Choroid plexus epithelial cell (primary cell): ENCODE measurements at regions not wholly inside any gene's neighbourhood (a gene's known extent, or its start where the extent isn't known, plus 50 kb on each side); places are given as distances from the start of the nearest gene placed in this dataset.
"Not testable (repeated sequence)": the region's sequence is repeated elsewhere in the genome, so short reads cannot be mapped to it uniquely, and the experiment has no call there.

Experiments used
- DNase-seq: peaks from one replicate; pipeline ENCODE4 v3.0.0-alpha.2; 2010; ENCODE audit warnings: low read depth
- H3K4me3 ChIP-seq: 2 replicates; pipeline ENCODE4 v1.5.1; 2011; ENCODE audit warnings: low read depth, mild to moderate bottlenecking, control low read depth, low read length, moderate library complexity
- CTCF ChIP-seq: conservative IDR thresholded peaks from 2 replicates; pipeline ENCODE4 v1.5.1; 2011; ENCODE audit warnings: low read depth, mild to moderate bottlenecking, control low read depth, inconsistent platforms, low read length, moderate library complexity

GRCh38 chr18:51260118-51260517 lies 62.6 kb upstream of the MEX3C start:
- H3K4me3 ChIP-seq: no peak overlapping the region
- no peak for DNase-seq
- TF ChIP-seq CTCF: no peak

GRCh38 chr18:51266077-51266476 lies 68.6 kb upstream of the MEX3C start:
- H3K4me3 ChIP-seq, DNase-seq: not testable (repeated sequence)

- H3K4me3 ChIP-seq: no peak overlapping the region
- peak; percentile 48 for DNase-seq
- no peak for TF ChIP-seq CTCF
These were observed 69.3 kb upstream of the MEX3C start for GRCh38 chr18:51266773-51267172.

- no peak for TF ChIP-seq CTCF
- no peak overlapping the region for H3K4me3 ChIP-seq
- no peak for DNase-seq
These were observed 76.0 kb upstream of the MEX3C start for GRCh38 chr18:51273437-51273836.

- peak; percentile 89 for DNase-seq
- no peak for TF ChIP-seq CTCF
- H3K4me3 ChIP-seq: no peak overlapping the region
These were observed 78.4 kb upstream of the MEX3C start for GRCh38 chr18:51275712-51276476.

GRCh38 chr18:51278045-51278649 lies 80.7 kb upstream of the MEX3C start:
- no peak overlapping the region for H3K4me3 ChIP-seq
- peak; percentile 32 for DNase-seq
- TF ChIP-seq CTCF: peak; percentile 63

- DNase-seq: no peak
- H3K4me3 ChIP-seq: no peak overlapping the region
- TF ChIP-seq CTCF: no peak
These were observed 82.0 kb upstream of the MEX3C start for GRCh38 chr18:51279367-51279984.
